Retinal pigment epithelial cell (primary cell): ENCODE measurements at regions not wholly inside any gene's neighbourhood (a gene's known extent, or its start where the extent isn't known, plus 50 kb on each side); places are given as distances from the start of the nearest gene placed in this dataset.

ENCODE experiments used
- DNase-seq: peaks from one replicate; pipeline ENCODE4 v3.0.0-alpha.2; 2010; ENCODE audit warnings: low read depth
- H3K4me3 ChIP-seq: 2 replicates; pipeline ENCODE4 v1.5.1; 2011; ENCODE audit warnings: mild to moderate bottlenecking, low read length, control low read depth, moderate library complexity
- CTCF ChIP-seq: conservative IDR thresholded peaks from 2 replicates; pipeline ENCODE4 v1.5.1; 2011; ENCODE audit warnings: low read depth, low read length, control low read depth, inconsistent platforms

- no peak for DNase-seq
- H3K4me3 ChIP-seq, result no peak overlapping the region
- peak; percentile 54 for TF ChIP-seq CTCF
These were observed 213.2 kb upstream of the MANEA start for GRCh38 chr6:95364016-95364604.

GRCh38 chr6:95365454-95365853 is 211.9 kb upstream of the MANEA start:
- no peak for DNase-seq
- TF ChIP-seq CTCF, result no peak
- no peak overlapping the region for H3K4me3 ChIP-seq

- no peak overlapping the region for H3K4me3 ChIP-seq
- TF ChIP-seq CTCF, result no peak
- no peak for DNase-seq
These were observed 210.9 kb upstream of the MANEA start for GRCh38 chr6:95366414-95366813.

- no peak overlapping the region for H3K4me3 ChIP-seq
- DNase-seq, result no peak
- TF ChIP-seq CTCF, result no peak
These were observed 193.5 kb upstream of the MANEA start for GRCh38 chr6:95383878-95384277.

- no peak for DNase-seq
- H3K4me3 ChIP-seq, result no peak overlapping the region
- TF ChIP-seq CTCF, result no peak
These were observed 192.3 kb upstream of the MANEA start for GRCh38 chr6:95384988-95385387.

GRCh38 chr6:95387845-95388244 is 189.5 kb upstream of the MANEA start:
- TF ChIP-seq CTCF, result no peak
- no peak for DNase-seq
- H3K4me3 ChIP-seq, result no peak overlapping the region

GRCh38 chr6:95404777-95405176 is 172.6 kb upstream of the MANEA start:
- H3K4me3 ChIP-seq, result no peak overlapping the region
- no peak for TF ChIP-seq CTCF
- DNase-seq, result no peak
